CMK (cell line): ENCODE measurements at regions not wholly inside any gene's neighbourhood (a gene's known extent, or its start where the extent isn't known, plus 50 kb on each side); places are given as distances from the start of the nearest gene placed in this dataset.

Experiments used
- DNase-seq: peaks from one replicate; pipeline ENCODE4 v3.0.0-alpha.2; 2010; ENCODE audit warnings: low read depth

GRCh38 chr3:153313302-153313965, 151.4 kb downstream of the RAP2B start:
- DNase-seq = no peak

GRCh38 chr3:153314038-153314437, 152.0 kb downstream of the RAP2B start:
- DNase-seq = no peak

- no peak for DNase-seq
Measured at GRCh38 chr3:153315781-153316180, 153.8 kb downstream of the RAP2B start.

GRCh38 chr3:153319705-153320554, 157.9 kb downstream of the RAP2B start:
- DNase-seq = no peak

GRCh38 chr3:153320585-153321128, 158.6 kb downstream of the RAP2B start:
- DNase-seq = no peak

- DNase-seq = no peak
Measured at GRCh38 chr3:153328690-153329089, 166.7 kb downstream of the RAP2B start.

- DNase-seq = no peak
Measured at GRCh38 chr3:153330901-153331300, 168.9 kb downstream of the RAP2B start.

- no peak for DNase-seq
Measured at GRCh38 chr3:153331676-153332075, 169.7 kb downstream of the RAP2B start.

GRCh38 chr3:153334558-153334957, 172.5 kb downstream of the RAP2B start:
- no peak for DNase-seq

GRCh38 chr3:153337369-153337768, 175.3 kb downstream of the RAP2B start:
- DNase-seq = no peak

GRCh38 chr3:153338487-153338886, 176.5 kb downstream of the RAP2B start:
- no peak for DNase-seq

GRCh38 chr3:153339065-153339464, 177.0 kb downstream of the RAP2B start:
- DNase-seq = no peak

- DNase-seq = no peak
Measured at GRCh38 chr3:153343988-153344782, 182.2 kb downstream of the RAP2B start.

- DNase-seq = no peak
Measured at GRCh38 chr3:153348457-153349107, 186.6 kb downstream of the RAP2B start.

- DNase-seq = no peak
Measured at GRCh38 chr3:153349108-153349499, 187.1 kb downstream of the RAP2B start.

- no peak for DNase-seq
Measured at GRCh38 chr3:153350420-153350819, 188.4 kb downstream of the RAP2B start.

- DNase-seq = peak; percentile 61
Measured at GRCh38 chr3:153354641-153355040, 192.6 kb downstream of the RAP2B start.

- DNase-seq = no peak
Measured at GRCh38 chr3:153355559-153355958, 193.5 kb downstream of the RAP2B start.

- DNase-seq = no peak
Measured at GRCh38 chr3:153356908-153357307, 194.9 kb downstream of the RAP2B start.

GRCh38 chr3:153357436-153357835, 195.4 kb downstream of the RAP2B start:
- no peak for DNase-seq

- DNase-seq = no peak
Measured at GRCh38 chr3:153369561-153370374, 207.7 kb downstream of the RAP2B start.
